ENCODE measurements at regions not wholly inside any gene's neighbourhood (a gene's known extent, or its start where the extent isn't known, plus 50 kb on each side); places are given as distances from the start of the nearest gene placed in this dataset.
"Not testable (repeated sequence)": the region's sequence is repeated elsewhere in the genome, so short reads cannot be mapped to it uniquely, and the experiment has no call there.

DNA sequence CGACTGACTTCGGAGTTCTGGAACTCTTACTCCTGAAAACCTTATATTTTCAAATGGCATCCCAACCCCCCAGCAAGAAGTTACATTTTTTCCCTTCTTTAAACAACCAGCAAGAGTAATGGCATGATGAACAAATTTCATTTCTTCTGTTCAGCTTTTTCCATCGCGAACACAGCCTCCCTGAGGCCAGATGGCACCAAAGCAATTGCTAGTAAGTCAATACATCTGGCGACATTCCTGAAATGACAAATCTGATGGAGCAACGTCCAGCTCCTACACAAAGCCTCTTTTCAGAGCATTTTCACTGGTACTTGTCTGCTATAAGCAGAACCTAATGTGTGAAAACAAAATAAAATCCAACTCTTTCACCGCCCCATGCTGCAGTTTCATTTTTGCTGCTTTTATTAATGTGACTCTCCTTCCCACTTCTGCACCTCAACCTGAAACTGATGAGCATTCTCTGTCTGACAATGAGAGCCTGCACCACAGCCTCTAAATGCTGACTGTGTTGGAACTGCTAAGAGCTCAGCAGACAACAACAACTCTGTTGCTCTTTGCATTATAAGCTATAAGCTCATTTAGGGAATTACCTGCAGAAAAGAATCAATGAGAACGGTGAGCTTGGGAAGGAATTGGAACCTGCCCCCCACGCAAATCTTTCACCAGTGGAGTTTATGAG lies 229.8 kb downstream of the FGFR2 start:
- no peaks in the 10 kb centered on the region for H3K27me3 ChIP-seq (replicated peaks)
- no peaks in the 10 kb centered on the region; the same call in 1 of the 2 replicates for H3K9me3 ChIP-seq (replicated peaks)
- H3K4me1 ChIP-seq (replicated peaks) = no peaks in the 10 kb centered on the region
- H3K4me3 ChIP-seq = no peak overlapping the region
- H3K36me3 ChIP-seq = no peaks in the 10 kb centered on the region
- no peak overlapping the region for H3K27ac ChIP-seq
- DNase-seq (ENCODE audit: low read depth in 1 of 2, low spot score in 2 of 2) = no peak

DNA sequence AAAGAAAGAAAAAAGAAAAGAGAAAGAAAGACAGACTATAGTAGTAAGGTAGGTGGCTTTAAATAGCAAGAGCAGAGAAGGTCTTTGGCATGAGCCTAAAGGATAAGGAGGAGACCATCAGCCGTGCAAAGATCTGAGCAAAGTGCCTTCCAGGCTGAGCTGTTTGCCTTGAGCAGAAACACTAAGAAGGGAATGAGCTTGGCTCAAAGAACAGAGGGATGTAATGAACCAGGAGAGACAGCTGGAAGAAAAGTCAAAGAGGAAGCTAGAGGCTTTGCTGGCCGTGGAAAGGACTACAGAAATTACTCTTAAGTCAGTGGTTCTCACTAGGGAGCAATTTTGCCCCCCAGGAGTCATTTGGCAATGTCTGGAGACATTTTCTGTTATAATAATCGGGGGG lies 228.6 kb downstream of the FGFR2 start:
- Histone ChIP-seq H3K4me3 (no peak overlapping the region), H3K4me1 (replicated peaks) (no peaks in the 10 kb centered on the region), H3K27me3 (replicated peaks) (no peaks in the 10 kb centered on the region), H3K9me3 (replicated peaks) (peaks cover under 1% of the 10 kb centered on the region; the same call in 1 of the 2 replicates), H3K36me3 (no peaks in the 10 kb centered on the region), H3K27ac (no peak overlapping the region)
- no peak for DNase-seq (ENCODE audit: low read depth in 1 of 2, low spot score in 2 of 2)

DNA sequence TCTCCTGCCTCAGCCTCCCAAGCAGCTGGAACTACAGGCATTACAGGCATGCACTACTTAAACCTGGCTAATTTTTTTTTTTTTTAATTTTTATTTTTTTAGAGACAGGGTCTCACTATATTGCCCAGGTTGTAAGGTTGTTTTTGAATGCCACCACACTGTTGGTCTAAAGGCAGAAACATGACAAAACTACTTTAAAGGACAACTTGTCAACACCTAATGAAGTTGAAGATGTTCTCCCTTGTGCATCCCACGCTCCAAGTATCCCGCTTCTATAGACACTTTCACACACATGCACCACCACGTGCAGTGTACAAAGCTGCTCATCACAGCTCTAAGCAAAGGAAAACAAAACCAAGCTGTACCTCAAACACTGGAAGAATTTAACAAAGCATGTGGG lies 226.4 kb downstream of the FGFR2 start:
- Histone ChIP-seq H3K27me3 (replicated peaks) (no peaks in the 10 kb centered on the region), H3K36me3 (no peaks in the 10 kb centered on the region), H3K27ac (no peak overlapping the region), H3K9me3 (replicated peaks) (peaks cover 4% of the 10 kb centered on the region; the same call in 1 of the 2 replicates), H3K4me3 (no peak overlapping the region), H3K4me1 (replicated peaks) (no peaks in the 10 kb centered on the region)
- DNase-seq (ENCODE audit: low read depth in 1 of 2, low spot score in 2 of 2) = no peak

DNA sequence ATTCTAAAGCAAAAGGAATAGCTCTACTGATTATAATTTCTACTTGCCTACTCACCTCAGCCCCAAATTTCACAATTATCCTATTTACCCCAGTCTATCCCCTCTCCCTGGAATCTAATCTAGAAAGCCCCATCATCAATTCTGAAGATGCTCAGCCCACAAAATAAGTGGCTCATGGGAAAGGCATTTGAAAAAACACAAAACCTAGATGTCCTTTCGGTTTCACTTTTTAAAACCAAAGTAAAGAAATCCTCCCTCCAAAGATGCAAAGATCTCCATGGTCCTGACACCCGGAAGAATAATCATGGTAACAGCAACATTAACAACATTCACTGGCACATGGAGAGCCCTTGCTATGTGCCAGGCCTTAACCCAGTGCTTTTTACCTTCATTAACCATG lies 224.8 kb downstream of the FGFR2 start:
- Histone ChIP-seq H3K9me3 (replicated peaks) (peaks cover 4% of the 10 kb centered on the region; the same call in 1 of the 2 replicates), H3K4me1 (replicated peaks) (no peaks in the 10 kb centered on the region), H3K36me3 (no peaks in the 10 kb centered on the region), H3K27ac (no peak overlapping the region), H3K4me3 (no peak overlapping the region), H3K27me3 (replicated peaks) (no peaks in the 10 kb centered on the region)
- no peak for DNase-seq (ENCODE audit: low read depth in 1 of 2, low spot score in 2 of 2)

DNA sequence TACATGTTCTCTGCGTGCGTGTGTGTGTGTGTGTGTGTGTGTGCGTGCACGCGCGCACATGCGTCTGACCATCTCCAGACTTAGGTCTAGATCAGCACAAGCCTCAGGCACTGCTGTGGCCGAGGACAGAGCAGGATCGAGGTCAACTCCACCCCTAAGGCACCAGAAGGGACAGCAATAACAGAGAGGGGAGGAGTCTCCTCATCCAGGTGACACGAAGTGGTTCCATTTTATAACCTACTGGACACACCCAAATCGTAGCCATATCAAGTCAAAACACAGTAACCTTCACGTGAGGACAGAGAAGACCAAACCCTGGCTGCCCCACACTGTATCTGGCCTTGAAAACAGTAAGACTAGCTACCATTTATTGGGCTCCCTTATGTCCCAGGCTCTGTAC lies 224.1 kb downstream of the FGFR2 start:
- no peak overlapping the region for H3K4me3 ChIP-seq
- H3K36me3 ChIP-seq = no peaks in the 10 kb centered on the region
- no peak overlapping the region for H3K27ac ChIP-seq
- no peaks in the 10 kb centered on the region for H3K4me1 ChIP-seq (replicated peaks)
- no peaks in the 10 kb centered on the region for H3K27me3 ChIP-seq (replicated peaks)
- H3K9me3 ChIP-seq (replicated peaks) = peaks cover 4% of the 10 kb centered on the region; the same call in 1 of the 2 replicates
- no peak for DNase-seq (ENCODE audit: low read depth in 1 of 2, low spot score in 2 of 2)

DNA sequence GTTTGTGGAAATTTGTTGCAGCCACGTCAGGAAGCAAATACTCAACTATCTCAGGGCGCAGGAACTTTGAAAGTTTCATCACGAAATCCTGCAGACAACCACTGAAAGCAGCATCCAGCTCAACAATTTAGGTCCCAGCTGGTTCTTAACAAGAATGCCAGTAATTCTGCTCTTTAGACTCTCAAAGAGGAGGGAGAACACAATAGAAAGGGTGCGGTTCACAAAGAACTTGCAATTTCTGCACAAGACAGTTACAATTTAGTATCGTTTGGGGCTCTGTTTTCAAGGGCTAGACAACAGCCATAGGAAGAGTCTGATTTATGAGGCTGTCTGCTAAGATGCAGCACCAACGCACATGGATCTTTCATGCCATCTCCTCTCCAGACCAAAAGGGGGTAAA lies 223.1 kb downstream of the FGFR2 start:
- H3K36me3 ChIP-seq = no peaks in the 10 kb centered on the region
- no peaks in the 10 kb centered on the region for H3K4me1 ChIP-seq (replicated peaks)
- no peak for DNase-seq (ENCODE audit: low read depth in 1 of 2, low spot score in 2 of 2)
- H3K27ac ChIP-seq = no peak overlapping the region
- no peaks in the 10 kb centered on the region for H3K27me3 ChIP-seq (replicated peaks)
- H3K9me3 ChIP-seq (replicated peaks) = peaks cover 4% of the 10 kb centered on the region; the same call in 1 of the 2 replicates
- no peak overlapping the region for H3K4me3 ChIP-seq

DNA sequence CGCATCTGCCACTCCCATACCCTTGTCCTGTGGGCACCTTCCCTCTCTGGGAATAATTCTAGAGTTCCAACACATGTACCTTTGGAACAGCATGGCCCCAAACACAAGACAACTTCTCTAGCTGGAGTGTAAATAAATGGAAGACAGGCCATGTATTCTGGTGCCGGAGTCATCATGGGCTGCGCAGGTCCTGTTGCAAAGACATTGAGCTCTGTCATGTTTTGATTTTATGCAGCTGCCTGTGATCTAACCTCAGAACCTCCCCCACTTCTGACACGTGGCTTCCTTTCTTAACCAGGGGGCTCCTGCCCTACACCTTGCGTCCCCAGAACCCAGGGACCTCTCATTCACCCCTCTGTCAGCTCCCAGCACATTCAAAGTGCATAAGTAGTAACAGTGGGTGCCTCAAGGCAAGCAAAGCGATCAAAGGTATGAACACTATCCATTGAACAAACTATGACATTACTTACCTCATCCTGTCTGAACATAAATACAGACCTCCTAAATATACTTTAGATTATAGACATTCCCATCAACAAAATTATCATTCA lies 219.9 kb downstream of the FGFR2 start:
- no peaks in the 10 kb centered on the region for H3K36me3 ChIP-seq
- peaks cover 4% of the 10 kb centered on the region; the same call in 1 of the 2 replicates for H3K9me3 ChIP-seq (replicated peaks)
- H3K27ac ChIP-seq = no peak overlapping the region
- no peak overlapping the region for H3K4me3 ChIP-seq
- no peaks in the 10 kb centered on the region for H3K27me3 ChIP-seq (replicated peaks)
- DNase-seq (ENCODE audit: low read depth in 1 of 2, low spot score in 2 of 2) = no peak
- H3K4me1 ChIP-seq (replicated peaks) = no peaks in the 10 kb centered on the region

DNA sequence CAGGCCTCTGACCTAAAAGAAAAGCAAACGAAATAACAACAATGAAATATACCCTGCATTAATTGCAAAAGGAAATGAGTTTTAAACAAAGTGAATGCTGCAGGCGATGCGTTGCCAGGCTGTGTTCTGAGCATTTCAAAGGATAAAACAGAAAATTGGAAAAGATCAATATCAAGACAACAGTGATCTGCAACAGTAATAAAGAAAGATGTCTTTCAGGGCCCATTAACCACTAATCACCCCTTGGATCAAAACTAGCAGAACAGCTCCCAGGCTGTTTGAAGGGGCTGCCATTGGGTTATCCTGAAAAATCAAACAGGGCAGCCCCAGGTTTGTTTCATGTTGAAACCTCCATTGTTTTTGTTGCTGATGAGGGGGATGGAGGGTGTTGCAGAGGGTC lies 219.2 kb downstream of the FGFR2 start:
- H3K36me3 ChIP-seq = no peaks in the 10 kb centered on the region
- H3K9me3 ChIP-seq (replicated peaks) = peaks cover 4% of the 10 kb centered on the region
- H3K27me3 ChIP-seq (replicated peaks) = no peaks in the 10 kb centered on the region
- no peak for DNase-seq (ENCODE audit: low read depth in 1 of 2, low spot score in 2 of 2)
- no peak overlapping the region for H3K27ac ChIP-seq
- no peak overlapping the region for H3K4me3 ChIP-seq
- no peaks in the 10 kb centered on the region for H3K4me1 ChIP-seq (replicated peaks)

DNA sequence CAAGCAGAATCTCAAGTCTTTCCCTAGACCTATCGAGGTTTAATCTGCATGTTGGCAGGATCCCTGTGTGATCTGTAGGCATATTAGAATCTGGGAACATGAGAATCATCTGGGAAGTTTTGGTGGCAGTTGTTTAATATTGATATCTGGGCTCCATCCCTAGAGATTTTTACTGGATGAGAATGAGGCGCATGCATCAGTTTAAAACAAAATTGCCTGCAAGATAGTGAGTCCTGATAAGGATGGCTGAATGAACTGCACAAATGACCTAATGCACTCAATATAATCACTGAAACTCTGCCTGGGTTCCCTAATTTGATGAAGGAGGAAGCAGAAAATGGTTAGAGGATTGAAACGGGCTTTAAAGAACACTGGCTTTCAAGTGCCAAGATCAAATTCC lies 218.0 kb downstream of the FGFR2 start:
- Histone ChIP-seq H3K9me3 (replicated peaks) (no peaks in the 10 kb centered on the region; the same call in 1 of the 2 replicates), H3K4me3 (no peak overlapping the region), H3K27ac (no peak overlapping the region), H3K36me3 (no peaks in the 10 kb centered on the region), H3K27me3 (replicated peaks) (no peaks in the 10 kb centered on the region), H3K4me1 (replicated peaks) (no peaks in the 10 kb centered on the region)
- no peak for DNase-seq (ENCODE audit: low read depth in 1 of 2, low spot score in 2 of 2)

DNA sequence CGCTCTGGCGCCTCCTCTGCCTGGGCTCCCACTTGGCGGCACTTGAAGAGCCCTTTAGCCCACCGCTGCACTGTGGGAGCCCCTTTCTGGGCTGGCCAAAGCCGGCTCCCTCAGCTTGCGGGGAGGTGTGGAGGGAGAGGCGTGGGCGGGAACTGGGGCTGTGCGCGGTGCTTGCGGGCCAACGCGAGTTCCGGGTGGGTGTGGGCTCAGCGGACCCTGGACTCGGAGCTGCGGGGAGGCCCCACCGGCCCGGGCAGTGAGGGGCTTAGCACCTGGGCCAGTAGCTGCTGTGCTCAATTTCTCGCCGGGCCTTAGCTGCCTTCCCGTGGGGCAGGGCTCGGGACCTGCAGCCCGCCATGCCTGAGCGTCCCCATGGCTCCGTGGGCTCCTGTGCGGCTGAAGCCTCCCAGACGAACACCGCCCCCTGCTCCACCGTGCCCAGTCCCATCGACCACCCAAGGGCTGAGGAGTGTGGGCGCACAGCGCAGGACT lies 216.2 kb downstream of the FGFR2 start:
- H3K4me3 ChIP-seq; DNase-seq (ENCODE audit: low read depth in 1 of 2, low spot score in 2 of 2); H3K36me3 ChIP-seq; H3K9me3 ChIP-seq (replicated peaks); H3K4me1 ChIP-seq (replicated peaks); H3K27ac ChIP-seq; H3K27me3 ChIP-seq (replicated peaks): not testable (repeated sequence)

DNA sequence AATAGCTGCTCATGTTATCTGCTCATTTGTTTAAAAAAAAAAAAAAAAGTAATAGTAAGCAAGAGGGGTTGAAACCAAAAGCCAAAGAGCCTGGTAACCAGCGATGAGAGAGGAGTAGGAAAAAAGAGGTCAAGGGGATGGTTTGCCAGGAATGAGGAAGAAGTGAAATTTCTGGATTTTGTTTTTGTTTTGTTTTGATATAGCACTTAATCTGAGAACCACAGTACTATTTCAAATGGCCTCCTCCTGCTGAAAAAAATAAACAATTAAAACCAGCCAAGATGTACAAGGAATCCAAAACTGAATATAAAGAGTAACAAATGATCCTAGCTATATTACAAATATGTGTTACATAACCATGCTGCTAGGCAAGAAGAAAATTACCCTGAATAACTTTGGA lies 213.1 kb downstream of the FGFR2 start:
- no peak overlapping the region for H3K4me3 ChIP-seq
- no peak overlapping the region for H3K27ac ChIP-seq
- no peaks in the 10 kb centered on the region for H3K36me3 ChIP-seq
- no peaks in the 10 kb centered on the region for H3K4me1 ChIP-seq (replicated peaks)
- no peaks in the 10 kb centered on the region; the same call in 1 of the 2 replicates for H3K9me3 ChIP-seq (replicated peaks)
- H3K27me3 ChIP-seq (replicated peaks) = no peaks in the 10 kb centered on the region
- DNase-seq (ENCODE audit: low read depth in 1 of 2, low spot score in 2 of 2) = no peak

DNA sequence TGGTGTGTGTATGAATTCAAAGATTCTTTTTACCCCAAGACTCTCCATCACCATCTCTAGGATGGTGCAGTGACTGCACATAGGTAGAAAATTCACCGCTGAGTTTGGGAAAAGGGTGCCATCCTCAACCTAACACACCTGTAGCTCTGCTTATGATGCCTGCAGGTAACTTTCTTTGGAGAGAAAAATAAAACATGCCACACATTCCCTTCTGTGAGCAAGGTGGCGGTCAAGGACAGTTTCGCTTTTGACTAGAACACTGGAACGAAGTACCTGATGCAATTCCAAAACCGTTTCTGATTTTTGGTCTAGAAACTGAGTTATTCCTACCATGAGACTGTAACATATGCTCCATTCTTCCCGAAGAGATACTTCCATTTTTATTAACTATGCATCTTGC lies 205.6 kb downstream of the FGFR2 start:
- no peak overlapping the region for H3K4me3 ChIP-seq
- no peaks in the 10 kb centered on the region for H3K27me3 ChIP-seq (replicated peaks)
- no peaks in the 10 kb centered on the region for H3K36me3 ChIP-seq
- H3K4me1 ChIP-seq (replicated peaks) = no peaks in the 10 kb centered on the region
- H3K9me3 ChIP-seq (replicated peaks) = peaks cover 3% of the 10 kb centered on the region
- no peak overlapping the region for H3K27ac ChIP-seq
- no peak for DNase-seq (ENCODE audit: low read depth in 1 of 2, low spot score in 2 of 2)

DNA sequence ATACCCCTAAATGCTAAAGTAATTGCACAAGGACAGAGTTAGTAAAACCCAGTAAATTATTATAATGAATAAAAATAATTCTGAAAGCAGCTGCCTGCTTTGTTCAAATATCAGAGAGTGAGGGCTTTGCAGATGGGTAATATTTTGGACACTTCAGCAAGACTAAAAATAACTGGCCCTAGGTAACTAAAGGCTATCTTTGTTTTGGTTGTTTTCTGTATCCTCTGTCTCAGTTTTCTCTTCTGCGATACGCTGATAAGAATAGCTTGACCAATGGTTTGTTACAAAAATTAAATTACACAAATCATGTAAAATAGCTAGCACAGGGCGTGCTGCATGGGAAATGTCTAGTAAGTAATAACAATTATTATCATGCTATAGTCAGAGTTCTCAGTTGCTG lies 204.7 kb downstream of the FGFR2 start:
- no peaks in the 10 kb centered on the region for H3K4me1 ChIP-seq (replicated peaks)

DNA sequence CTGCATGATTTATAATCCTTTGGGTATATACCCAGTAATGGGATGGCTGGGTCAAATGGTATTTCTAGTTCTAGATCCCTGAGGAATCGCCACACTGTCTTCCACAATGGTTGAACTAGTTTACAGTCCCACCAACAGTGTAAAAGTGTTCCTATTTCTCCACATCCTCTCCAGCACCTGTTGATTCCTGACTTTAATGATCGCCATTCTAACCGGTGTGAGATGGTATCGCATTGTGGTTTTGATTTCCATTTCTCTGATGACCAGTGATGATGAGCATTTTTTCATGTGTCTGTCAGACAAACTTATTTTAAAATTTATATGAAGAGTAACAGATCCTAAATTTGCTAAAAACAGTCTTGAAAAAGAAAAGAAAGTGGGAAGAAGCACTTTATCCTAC lies 197.7 kb downstream of the FGFR2 start:
- H3K27ac ChIP-seq; H3K27me3 ChIP-seq (replicated peaks); H3K36me3 ChIP-seq; H3K4me1 ChIP-seq (replicated peaks); DNase-seq (ENCODE audit: low read depth in 1 of 2, low spot score in 2 of 2); H3K4me3 ChIP-seq; H3K9me3 ChIP-seq (replicated peaks): not testable (repeated sequence)

More for the DNA sequence above, 204.7 kb downstream of the FGFR2 start:
- no peak overlapping the region for H3K4me3 ChIP-seq
- H3K27me3 ChIP-seq (replicated peaks) = no peaks in the 10 kb centered on the region
- H3K36me3 ChIP-seq = no peaks in the 10 kb centered on the region
- peaks cover 3% of the 10 kb centered on the region for H3K9me3 ChIP-seq (replicated peaks)
- no peak for DNase-seq (ENCODE audit: low read depth in 1 of 2, low spot score in 2 of 2)
- no peak overlapping the region for H3K27ac ChIP-seq

All from SJSA1 (cell line).